Iris pigment epithelial cell (primary cell): ENCODE measurements at regions not wholly inside any gene's neighbourhood (a gene's known extent, or its start where the extent isn't known, plus 50 kb on each side); places are given as distances from the start of the nearest gene placed in this dataset.
A peak's percentile ranks its signal among the peaks of the same experiment; 100 is the strongest.

Source experiments
- DNase-seq: peaks from one replicate; pipeline ENCODE4 v3.0.0-alpha.2; 2011; ENCODE audit warnings: low read depth

GRCh38 chr2:14263053-14263452, 369.5 kb upstream of the LRATD1 start:
- DNase-seq: no peak

- DNase-seq: no peak
Observed at GRCh38 chr2:14270036-14270582, 362.4 kb upstream of the LRATD1 start.

- no peak for DNase-seq
Observed at GRCh38 chr2:14272396-14273075, 360.0 kb upstream of the LRATD1 start.

- no peak for DNase-seq
Observed at GRCh38 chr2:14273650-14274049, 358.9 kb upstream of the LRATD1 start.

GRCh38 chr2:14284244-14284643, 348.3 kb upstream of the LRATD1 start:
- DNase-seq: no peak

GRCh38 chr2:14285812-14286211, 346.7 kb upstream of the LRATD1 start:
- no peak for DNase-seq

- DNase-seq: no peak
Observed at GRCh38 chr2:14288016-14288415, 344.5 kb upstream of the LRATD1 start.

- DNase-seq: no peak
Observed at GRCh38 chr2:14292964-14293363, 339.6 kb upstream of the LRATD1 start.

GRCh38 chr2:14297340-14297739, 335.2 kb upstream of the LRATD1 start:
- peak; percentile 12 for DNase-seq

GRCh38 chr2:14297906-14298305, 334.6 kb upstream of the LRATD1 start:
- peak; percentile 4 for DNase-seq

- peak; percentile 10 for DNase-seq
Observed at GRCh38 chr2:14301331-14301730, 331.2 kb upstream of the LRATD1 start.

GRCh38 chr2:14303366-14304115, 329.0 kb upstream of the LRATD1 start:
- no peak for DNase-seq

- no peak for DNase-seq
Observed at GRCh38 chr2:14304326-14304725, 328.2 kb upstream of the LRATD1 start.

- no peak for DNase-seq
Observed at GRCh38 chr2:14306268-14306861, 326.2 kb upstream of the LRATD1 start.

GRCh38 chr2:14313341-14313740, 319.2 kb upstream of the LRATD1 start:
- DNase-seq: no peak

GRCh38 chr2:14316594-14316993, 315.9 kb upstream of the LRATD1 start:
- DNase-seq: no peak

- no peak for DNase-seq
Observed at GRCh38 chr2:14321357-14321756, 311.2 kb upstream of the LRATD1 start.

- no peak for DNase-seq
Observed at GRCh38 chr2:14322306-14322705, 310.2 kb upstream of the LRATD1 start.

- DNase-seq: no peak
Observed at GRCh38 chr2:14324308-14324707, 308.2 kb upstream of the LRATD1 start.

GRCh38 chr2:14330884-14331283, 301.6 kb upstream of the LRATD1 start:
- no peak for DNase-seq

GRCh38 chr2:14336759-14337382, 295.6 kb upstream of the LRATD1 start:
- no peak for DNase-seq

GRCh38 chr2:14340703-14341102, 291.8 kb upstream of the LRATD1 start:
- no peak for DNase-seq

- DNase-seq: no peak
Observed at GRCh38 chr2:14342313-14342712, 290.2 kb upstream of the LRATD1 start.
